ENCODE measurements at regions not wholly inside any gene's neighbourhood (a gene's known extent, or its start where the extent isn't known, plus 50 kb on each side); places are given as distances from the start of the nearest gene placed in this dataset.

GRCh38 chr10:21015851-21016250 is 118.7 kb upstream of the NEBL start:
- DNase-seq (ENCODE audit: low spot score): no peak

GRCh38 chr10:21014141-21014540 is 117.0 kb upstream of the NEBL start:
- DNase-seq (ENCODE audit: low spot score): no peak

GRCh38 chr10:21011433-21012018 is 114.4 kb upstream of the NEBL start:
- no peak for DNase-seq (ENCODE audit: low spot score)

GRCh38 chr10:21010615-21011014 is 113.5 kb upstream of the NEBL start:
- DNase-seq (ENCODE audit: low spot score): no peak

GRCh38 chr10:21003240-21003822 is 106.2 kb upstream of the NEBL start:
- no peak for DNase-seq (ENCODE audit: low spot score)

GRCh38 chr10:21002091-21002878 is 105.2 kb upstream of the NEBL start:
- DNase-seq (ENCODE audit: low spot score): no peak

- DNase-seq (ENCODE audit: low spot score): no peak
Measured at GRCh38 chr10:20999699-21000098, 102.6 kb upstream of the NEBL start.

- DNase-seq (ENCODE audit: low spot score): no peak
Measured at GRCh38 chr10:20998036-20998435, 100.9 kb upstream of the NEBL start.

- no peak for DNase-seq (ENCODE audit: low spot score)
Measured at GRCh38 chr10:20995123-20995987, 98.2 kb upstream of the NEBL start.

GRCh38 chr10:20993830-20994527 is 96.9 kb upstream of the NEBL start:
- no peak for DNase-seq (ENCODE audit: low spot score)

- DNase-seq (ENCODE audit: low spot score): no peak
Measured at GRCh38 chr10:20993389-20993788, 96.3 kb upstream of the NEBL start.

GRCh38 chr10:20991526-20991925 is 94.4 kb upstream of the NEBL start:
- DNase-seq (ENCODE audit: low spot score): no peak

GRCh38 chr10:20990604-20991003 is 93.5 kb upstream of the NEBL start:
- no peak for DNase-seq (ENCODE audit: low spot score)

- no peak for DNase-seq (ENCODE audit: low spot score)
Measured at GRCh38 chr10:20988357-20988983, 91.4 kb upstream of the NEBL start.

- DNase-seq (ENCODE audit: low spot score): no peak
Measured at GRCh38 chr10:20986049-20986448, 88.9 kb upstream of the NEBL start.

- no peak for DNase-seq (ENCODE audit: low spot score)
Measured at GRCh38 chr10:20984662-20985061, 87.6 kb upstream of the NEBL start.

- DNase-seq (ENCODE audit: low spot score): no peak
Measured at GRCh38 chr10:20981419-20981953, 84.4 kb upstream of the NEBL start.

GRCh38 chr10:20978617-20979016 is 81.5 kb upstream of the NEBL start:
- no peak for DNase-seq (ENCODE audit: low spot score)

- no peak for DNase-seq (ENCODE audit: low spot score)
Measured at GRCh38 chr10:20977300-20977699, 80.2 kb upstream of the NEBL start.

GRCh38 chr10:20976891-20977290 is 79.8 kb upstream of the NEBL start:
- no peak for DNase-seq (ENCODE audit: low spot score)

GRCh38 chr10:20976390-20976789 is 79.3 kb upstream of the NEBL start:
- DNase-seq (ENCODE audit: low spot score): no peak
